ENCODE measurements at regions not wholly inside any gene's neighbourhood (a gene's known extent, or its start where the extent isn't known, plus 50 kb on each side); places are given as distances from the start of the nearest gene placed in this dataset.

- no peak overlapping the region for H3K56ac ChIP-seq (replicated peaks; ENCODE audit: insufficient read length, low read depth, low read length)
- no peaks in the 10 kb centered on the region for H3K79me1 ChIP-seq (ENCODE audit: low read depth, low read length)
- no peak overlapping the region for H3K4me2 ChIP-seq (ENCODE audit: insufficient read depth in 1 of 2, low read depth in 2 of 2, low read length in 2 of 2)
- no peak overlapping the region for H4K91ac ChIP-seq (replicated peaks; ENCODE audit: insufficient read length, low read length)
- no peak overlapping the region for H3K9ac ChIP-seq (replicated peaks in 1 of 4; ENCODE audit: extremely low read depth in 1 of 4, low read depth in 3 of 4, low read length in 3 of 4)
- 83% methylated on average over 13 of the region's 16 CpGs; no CpG with 5 or more reads in 1 of the 2 experiments for WGBS, 2 experiments (ENCODE audit: extremely low coverage in 1 of 2, insufficient coverage in 1 of 2, insufficient read length in 1 of 2, insufficient replicate concordance in 2 of 2, low coverage in 1 of 2, low lambda C conversion rate in 2 of 2, missing lambda C conversion rate in 1 of 2)
- H3K18ac ChIP-seq (ENCODE audit: extremely low read depth, low read length), result no peak overlapping the region; the same call in 1 of the 2 replicates
- H2BK20ac ChIP-seq (ENCODE audit: low read length), result no peak overlapping the region
- H3K23ac ChIP-seq (ENCODE audit: insufficient read length), result no peak overlapping the region
- no peak overlapping the region for H2AFZ ChIP-seq (ENCODE audit: low read length)
- no peak overlapping the region for H2BK120ac ChIP-seq (replicated peaks; ENCODE audit: low read depth, low read length)
- FAIRE-seq (no peak), DNase-seq (ENCODE audit: low read depth in 1 of 2, low spot score in 2 of 2) (no peak)
- no peak overlapping the region for H4K5ac ChIP-seq (ENCODE audit: insufficient read length, low read depth, low read length)
- H3K23me2 ChIP-seq (ENCODE audit: low read depth, low read length), result no peaks in the 10 kb centered on the region
- H3K27me3 ChIP-seq (replicated peaks in 1 of 4; ENCODE audit: control insufficient read depth in 3 of 4, extremely low read depth in 1 of 4, insufficient read depth in 3 of 4, low read length in 3 of 4), result no peaks in the 10 kb centered on the region
- no peak overlapping the region for H3K27ac ChIP-seq (ENCODE audit: low read depth, low read length)
- H3K4ac ChIP-seq (replicated peaks; ENCODE audit: insufficient read length, low read depth, low read length), result no peak overlapping the region
- peak overlapping the region; percentile 38; the same call in 1 of the 2 replicates for H4K8ac ChIP-seq (ENCODE audit: extremely low read depth, insufficient read depth, low read length)
- H4K20me1 ChIP-seq (replicated peaks in 1 of 2; ENCODE audit: control insufficient read depth in 1 of 2, insufficient read depth in 2 of 2, low read length in 2 of 2), result no peaks in the 10 kb centered on the region
- H3K9me3 ChIP-seq (ENCODE audit: insufficient read depth in 2 of 2, low read depth in 1 of 2, low read length in 1 of 2), result no peaks in the 10 kb centered on the region
- POLR2A ChIA-PET (ENCODE audit: partially characterized antibody), result no interaction called here
- H2BK12ac ChIP-seq (ENCODE audit: low read depth, low read length), result no peak overlapping the region
- no peak overlapping the region for H2BK5ac ChIP-seq (ENCODE audit: low read depth, low read length)
- peaks cover 0 to 6% (median 3%) of the 10 kb centered on the region in 4 experiments; a peak in 4 of 7 replicates for H3K4me1 ChIP-seq (replicated peaks in 1 of 4; ENCODE audit: control insufficient read depth in 3 of 4, insufficient read depth in 4 of 4, low read length in 3 of 4)
- CTCF ChIA-PET (ENCODE audit: partially characterized antibody), result no interaction called here
- no peak overlapping the region for H2AK5ac ChIP-seq (ENCODE audit: low read depth, low read length)
- H2BK15ac ChIP-seq (ENCODE audit: low read length), result no peak overlapping the region
- no peak overlapping the region for H3K14ac ChIP-seq (ENCODE audit: insufficient read length)
- no peak overlapping the region for H3K4me3 ChIP-seq (ENCODE audit: extremely low read depth in 1 of 4, insufficient read depth in 2 of 4, low read depth in 3 of 4, low read length in 4 of 4)
- H3K36me3 ChIP-seq (ENCODE audit: control insufficient read depth in 2 of 4, insufficient read depth in 4 of 4, low read length in 3 of 4), result no peaks in the 10 kb centered on the region
- no peaks in the 10 kb centered on the region for H3K79me2 ChIP-seq (ENCODE audit: control insufficient read depth in 1 of 2, insufficient read depth in 2 of 2, low read length in 2 of 2)
- no peak for TF ChIP-seq MAFK (IDR thresholded peaks at IDR 0.05; ENCODE audit: low read depth, low read length)
- TF ChIP-seq TEAD4 (IDR thresholded peaks at IDR 0.05; ENCODE audit: low read depth, low read length), result no peak
- no peak for TF ChIP-seq SIN3A (conservative IDR thresholded peaks at IDR 0.05 in 1 of 2, IDR thresholded peaks at IDR 0.05 in 1 of 2; ENCODE audit: low read depth in 1 of 2, low read length in 2 of 2)
- TF ChIP-seq POLR2A (IDR thresholded peaks at IDR 0.05; ENCODE audit: control extremely low read depth in 1 of 2, low read depth in 2 of 2, low read length in 2 of 2), result no peak
- no peak for TF ChIP-seq TCF12 (IDR thresholded peaks at IDR 0.05; ENCODE audit: low read depth, low read length)
- no peak for TF ChIP-seq SRF (IDR thresholded peaks at IDR 0.05; ENCODE audit: low read depth, low read length)
- no peak for TF ChIP-seq KDM1A (IDR thresholded peaks at IDR 0.05; ENCODE audit: borderline replicate concordance, low read length)
- TF ChIP-seq SP4 (IDR thresholded peaks at IDR 0.05; ENCODE audit: low read length), result no peak
- no peak for TF ChIP-seq TBP (IDR thresholded peaks at IDR 0.05; ENCODE audit: low read depth, low read length)
- TF ChIP-seq KDM4A (IDR thresholded peaks at IDR 0.05; ENCODE audit: low read depth, low read length, severe bottlenecking), result no peak
- TF ChIP-seq NRF1 (IDR thresholded peaks at IDR 0.05; ENCODE audit: low read depth, low read length), result no peak
- TF ChIP-seq, protein P1, sequence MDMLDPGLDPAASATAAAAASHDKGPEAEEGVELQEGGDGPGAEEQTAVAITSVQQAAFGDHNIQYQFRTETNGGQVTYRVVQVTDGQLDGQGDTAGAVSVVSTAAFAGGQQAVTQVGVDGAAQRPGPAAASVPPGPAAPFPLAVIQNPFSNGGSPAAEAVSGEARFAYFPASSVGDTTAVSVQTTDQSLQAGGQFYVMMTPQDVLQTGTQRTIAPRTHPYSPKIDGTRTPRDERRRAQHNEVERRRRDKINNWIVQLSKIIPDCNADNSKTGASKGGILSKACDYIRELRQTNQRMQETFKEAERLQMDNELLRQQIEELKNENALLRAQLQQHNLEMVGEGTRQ (IDR thresholded peaks at IDR 0.05; ENCODE audit: low read length), result no peak
- no peak for TF ChIP-seq POLR2AphosphoS5 (IDR thresholded peaks at IDR 0.05; ENCODE audit: low read depth, low read length)
Observed at GRCh38 chr2:240297256-240298116, 138.0 kb upstream of the GPC1 start.

Data from H1 (cell line).